ENCODE measurements at regions not wholly inside any gene's neighbourhood (a gene's known extent, or its start where the extent isn't known, plus 50 kb on each side); places are given as distances from the start of the nearest gene placed in this dataset.

GRCh38 chr10:3290550-3290949 is 118.0 kb upstream of the PITRM1 start:
- TF ChIP-seq EZH2 (IDR thresholded peaks at IDR 0.05; ENCODE audit: borderline replicate concordance, insufficient read depth, low read depth, low read length, poor library complexity, severe bottlenecking) = no peak
- no peak for TF ChIP-seq CTCF (IDR thresholded peaks at IDR 0.05)

Measured in B cell (primary cell).